Adipocyte (in vitro differentiated cells): ENCODE measurements at regions not wholly inside any gene's neighbourhood (a gene's known extent, or its start where the extent isn't known, plus 50 kb on each side); places are given as distances from the start of the nearest gene placed in this dataset.

Experiments used
- DNase-seq: peaks from one replicate; pipeline ENCODE4 v3.0.0-alpha.2; 2015; ENCODE audit warnings: low read depth
- H3K27me3 ChIP-seq: replicated peaks from 2 replicates; pipeline ENCODE4 v1.7.0; 2013; ENCODE audit warnings: mild to moderate bottlenecking, low read length, moderate library complexity; ENCODE audit not compliant: control insufficient read depth, insufficient read depth
- H3K36me3 ChIP-seq: 2 replicates; pipeline ENCODE4 v1.7.0; 2013; ENCODE audit warnings: low read length, mild to moderate bottlenecking, moderate library complexity; ENCODE audit not compliant: control insufficient read depth, insufficient read depth, severe bottlenecking
- H3K4me1 ChIP-seq: 2 replicates; pipeline ENCODE4 v1.7.0; 2013; ENCODE audit warnings: mild to moderate bottlenecking, low read length, moderate library complexity; ENCODE audit not compliant: control insufficient read depth, insufficient read depth
- H3K4me3 ChIP-seq: 2 replicates; pipeline ENCODE4 v1.7.0; 2013; ENCODE audit warnings: mild to moderate bottlenecking, low read length, moderate library complexity
- H3K9ac ChIP-seq: 2 replicates; pipeline ENCODE4 v1.7.0; 2013; ENCODE audit warnings: mild to moderate bottlenecking, low read length, moderate library complexity
- H3K9me3 ChIP-seq: 2 replicates; pipeline ENCODE4 v1.7.0; 2013; ENCODE audit warnings: mild to moderate bottlenecking, low read length, moderate library complexity; ENCODE audit not compliant: control insufficient read depth

- Histone ChIP-seq H3K9ac (no peak overlapping the region), H3K4me1 (no peaks in the 10 kb centered on the region), H3K27me3 (peaks cover 6% of the 10 kb centered on the region), H3K36me3 (no peaks in the 10 kb centered on the region), H3K9me3 (peaks cover 9% of the 10 kb centered on the region), H3K4me3 (no peak overlapping the region)
- no peak for DNase-seq
These were observed 136.8 kb downstream of the URB2 start for GRCh38 chr1:229762891-229763290.

GRCh38 chr1:229768232-229768631 is 142.2 kb downstream of the URB2 start:
- H3K36me3 ChIP-seq, result no peaks in the 10 kb centered on the region
- peaks cover 27% of the 10 kb centered on the region for H3K27me3 ChIP-seq
- H3K4me1 ChIP-seq, result no peaks in the 10 kb centered on the region
- H3K9me3 ChIP-seq, result peaks cover 9% of the 10 kb centered on the region
- H3K4me3 ChIP-seq, result no peak overlapping the region
- H3K9ac ChIP-seq, result no peak overlapping the region
- DNase-seq, result no peak

- no peak for DNase-seq
- Histone ChIP-seq H3K27me3 (peaks cover 27% of the 10 kb centered on the region), H3K36me3 (no peaks in the 10 kb centered on the region), H3K9ac (no peak overlapping the region), H3K4me3 (no peak overlapping the region), H3K9me3 (peaks cover 9% of the 10 kb centered on the region), H3K4me1 (no peaks in the 10 kb centered on the region)
These were observed 143.0 kb downstream of the URB2 start for GRCh38 chr1:229769006-229769405.

- no peaks in the 10 kb centered on the region for H3K36me3 ChIP-seq
- peaks cover 9% of the 10 kb centered on the region for H3K9me3 ChIP-seq
- H3K4me3 ChIP-seq, result no peak overlapping the region
- peaks cover 27% of the 10 kb centered on the region for H3K27me3 ChIP-seq
- no peaks in the 10 kb centered on the region for H3K4me1 ChIP-seq
- no peak for DNase-seq
- no peak overlapping the region for H3K9ac ChIP-seq
These were observed 143.8 kb downstream of the URB2 start for GRCh38 chr1:229769809-229770208.

GRCh38 chr1:229778794-229779193 is 152.7 kb downstream of the URB2 start:
- Histone ChIP-seq H3K9me3 (no peaks in the 10 kb centered on the region), H3K4me3 (no peak overlapping the region), H3K36me3 (no peaks in the 10 kb centered on the region), H3K27me3 (peaks cover 15% of the 10 kb centered on the region), H3K9ac (no peak overlapping the region), H3K4me1 (no peaks in the 10 kb centered on the region)
- DNase-seq, result no peak

GRCh38 chr1:229781453-229781852 is 155.4 kb downstream of the URB2 start:
- no peaks in the 10 kb centered on the region for H3K36me3 ChIP-seq
- H3K9ac ChIP-seq, result no peak overlapping the region
- peaks cover under 1% of the 10 kb centered on the region for H3K9me3 ChIP-seq
- no peaks in the 10 kb centered on the region for H3K4me1 ChIP-seq
- no peak for DNase-seq
- no peak overlapping the region for H3K4me3 ChIP-seq
- H3K27me3 ChIP-seq, result peaks cover 15% of the 10 kb centered on the region

- H3K9me3 ChIP-seq, result peaks cover 4% of the 10 kb centered on the region
- no peak overlapping the region for H3K9ac ChIP-seq
- H3K27me3 ChIP-seq, result peaks cover 12% of the 10 kb centered on the region
- no peaks in the 10 kb centered on the region for H3K36me3 ChIP-seq
- H3K4me1 ChIP-seq, result no peaks in the 10 kb centered on the region
- no peak overlapping the region for H3K4me3 ChIP-seq
- DNase-seq, result no peak
These were observed 156.4 kb downstream of the URB2 start for GRCh38 chr1:229782469-229782868.

GRCh38 chr1:229784834-229785233 is 158.8 kb downstream of the URB2 start:
- DNase-seq, result no peak
- Histone ChIP-seq H3K4me3 (no peak overlapping the region), H3K9ac (no peak overlapping the region), H3K9me3 (peaks cover 4% of the 10 kb centered on the region), H3K27me3 (peaks cover 4% of the 10 kb centered on the region), H3K4me1 (no peaks in the 10 kb centered on the region), H3K36me3 (no peaks in the 10 kb centered on the region)

- H3K9me3 ChIP-seq, result peaks cover 17% of the 10 kb centered on the region
- no peak overlapping the region for H3K4me3 ChIP-seq
- no peak overlapping the region for H3K9ac ChIP-seq
- DNase-seq, result no peak
- no peaks in the 10 kb centered on the region for H3K4me1 ChIP-seq
- no peaks in the 10 kb centered on the region for H3K36me3 ChIP-seq
- H3K27me3 ChIP-seq, result no peaks in the 10 kb centered on the region
These were observed 161.0 kb downstream of the URB2 start for GRCh38 chr1:229786974-229787610.

- Histone ChIP-seq H3K4me3 (no peak overlapping the region), H3K9ac (no peak overlapping the region), H3K36me3 (no peaks in the 10 kb centered on the region), H3K9me3 (peaks cover 17% of the 10 kb centered on the region), H3K27me3 (no peaks in the 10 kb centered on the region), H3K4me1 (no peaks in the 10 kb centered on the region)
- DNase-seq, result no peak
These were observed 162.0 kb downstream of the URB2 start for GRCh38 chr1:229788004-229788403.

GRCh38 chr1:229792012-229792975 is 166.2 kb downstream of the URB2 start:
- Histone ChIP-seq H3K4me1 (no peaks in the 10 kb centered on the region), H3K9ac (no peak overlapping the region), H3K4me3 (no peak overlapping the region), H3K36me3 (no peaks in the 10 kb centered on the region), H3K27me3 (peaks cover 8% of the 10 kb centered on the region), H3K9me3 (peaks cover 14% of the 10 kb centered on the region)
- DNase-seq, result no peak
